ENCODE measurements at regions not wholly inside any gene's neighbourhood (a gene's known extent, or its start where the extent isn't known, plus 50 kb on each side); places are given as distances from the start of the nearest gene placed in this dataset.

DNA sequence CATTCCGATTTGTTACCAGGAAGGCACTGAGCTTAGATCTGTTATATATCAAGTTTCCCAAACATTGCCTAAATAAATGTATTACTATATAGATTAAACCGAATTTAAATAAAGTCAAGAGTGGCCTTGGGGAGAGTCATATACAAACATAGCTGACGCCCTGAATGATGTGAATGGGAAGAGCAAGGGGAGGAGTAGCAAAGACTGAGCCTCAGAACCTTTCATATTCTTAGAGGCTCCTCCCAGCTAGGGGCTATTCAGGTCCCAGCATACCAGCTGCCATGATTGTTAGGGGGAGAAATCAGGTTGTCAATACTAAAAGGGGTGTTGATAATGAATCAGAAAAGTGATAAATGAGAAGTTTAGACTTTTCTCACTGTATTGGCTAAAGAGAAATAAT is 64.7 kb upstream of the ITGB1 start:
- TF ChIP-seq, protein P1, sequence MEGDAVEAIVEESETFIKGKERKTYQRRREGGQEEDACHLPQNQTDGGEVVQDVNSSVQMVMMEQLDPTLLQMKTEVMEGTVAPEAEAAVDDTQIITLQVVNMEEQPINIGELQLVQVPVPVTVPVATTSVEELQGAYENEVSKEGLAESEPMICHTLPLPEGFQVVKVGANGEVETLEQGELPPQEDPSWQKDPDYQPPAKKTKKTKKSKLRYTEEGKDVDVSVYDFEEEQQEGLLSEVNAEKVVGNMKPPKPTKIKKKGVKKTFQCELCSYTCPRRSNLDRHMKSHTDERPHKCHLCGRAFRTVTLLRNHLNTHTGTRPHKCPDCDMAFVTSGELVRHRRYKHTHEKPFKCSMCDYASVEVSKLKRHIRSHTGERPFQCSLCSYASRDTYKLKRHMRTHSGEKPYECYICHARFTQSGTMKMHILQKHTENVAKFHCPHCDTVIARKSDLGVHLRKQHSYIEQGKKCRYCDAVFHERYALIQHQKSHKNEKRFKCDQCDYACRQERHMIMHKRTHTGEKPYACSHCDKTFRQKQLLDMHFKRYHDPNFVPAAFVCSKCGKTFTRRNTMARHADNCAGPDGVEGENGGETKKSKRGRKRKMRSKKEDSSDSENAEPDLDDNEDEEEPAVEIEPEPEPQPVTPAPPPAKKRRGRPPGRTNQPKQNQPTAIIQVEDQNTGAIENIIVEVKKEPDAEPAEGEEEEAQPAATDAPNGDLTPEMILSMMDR (tag by site-specific recombination; IDR thresholded peaks at IDR 0.05) = no peak
- TF ChIP-seq ZNF585B (tag by site-specific recombination; IDR thresholded peaks at IDR 0.05) (no peak), GLIS1 (tag by site-specific recombination; IDR thresholded peaks at IDR 0.05) (no peak), ZNF274 (IDR thresholded peaks at IDR 0.05; ENCODE audit: low read length) (no peak), ZNF274 (tag by site-specific recombination; IDR thresholded peaks at IDR 0.05; ENCODE audit: borderline replicate concordance) (no peak), ZNF514 (tag by site-specific recombination; IDR thresholded peaks at IDR 0.05) (no peak), ZNF354C (tag by site-specific recombination; IDR thresholded peaks at IDR 0.05; ENCODE audit: borderline replicate concordance, low read depth) (no peak), ZNF510 (tag by site-specific recombination; IDR thresholded peaks at IDR 0.05; ENCODE audit: insufficient replicate concordance) (no peak)
- TF ChIP-seq, protein P2, sequence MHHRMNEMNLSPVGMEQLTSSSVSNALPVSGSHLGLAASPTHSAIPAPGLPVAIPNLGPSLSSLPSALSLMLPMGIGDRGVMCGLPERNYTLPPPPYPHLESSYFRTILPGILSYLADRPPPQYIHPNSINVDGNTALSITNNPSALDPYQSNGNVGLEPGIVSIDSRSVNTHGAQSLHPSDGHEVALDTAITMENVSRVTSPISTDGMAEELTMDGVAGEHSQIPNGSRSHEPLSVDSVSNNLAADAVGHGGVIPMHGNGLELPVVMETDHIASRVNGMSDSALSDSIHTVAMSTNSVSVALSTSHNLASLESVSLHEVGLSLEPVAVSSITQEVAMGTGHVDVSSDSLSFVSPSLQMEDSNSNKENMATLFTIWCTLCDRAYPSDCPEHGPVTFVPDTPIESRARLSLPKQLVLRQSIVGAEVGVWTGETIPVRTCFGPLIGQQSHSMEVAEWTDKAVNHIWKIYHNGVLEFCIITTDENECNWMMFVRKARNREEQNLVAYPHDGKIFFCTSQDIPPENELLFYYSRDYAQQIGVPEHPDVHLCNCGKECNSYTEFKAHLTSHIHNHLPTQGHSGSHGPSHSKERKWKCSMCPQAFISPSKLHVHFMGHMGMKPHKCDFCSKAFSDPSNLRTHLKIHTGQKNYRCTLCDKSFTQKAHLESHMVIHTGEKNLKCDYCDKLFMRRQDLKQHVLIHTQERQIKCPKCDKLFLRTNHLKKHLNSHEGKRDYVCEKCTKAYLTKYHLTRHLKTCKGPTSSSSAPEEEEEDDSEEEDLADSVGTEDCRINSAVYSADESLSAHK (tag by site-specific recombination; IDR thresholded peaks at IDR 0.05) = no peak
- TF ChIP-seq, protein P3, sequence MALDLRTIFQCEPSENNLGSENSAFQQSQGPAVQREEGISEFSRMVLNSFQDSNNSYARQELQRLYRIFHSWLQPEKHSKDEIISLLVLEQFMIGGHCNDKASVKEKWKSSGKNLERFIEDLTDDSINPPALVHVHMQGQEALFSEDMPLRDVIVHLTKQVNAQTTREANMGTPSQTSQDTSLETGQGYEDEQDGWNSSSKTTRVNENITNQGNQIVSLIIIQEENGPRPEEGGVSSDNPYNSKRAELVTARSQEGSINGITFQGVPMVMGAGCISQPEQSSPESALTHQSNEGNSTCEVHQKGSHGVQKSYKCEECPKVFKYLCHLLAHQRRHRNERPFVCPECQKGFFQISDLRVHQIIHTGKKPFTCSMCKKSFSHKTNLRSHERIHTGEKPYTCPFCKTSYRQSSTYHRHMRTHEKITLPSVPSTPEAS (tag by site-specific recombination; IDR thresholded peaks at IDR 0.05) = no peak

Data from HEK293 (cell line).